K562 (cell line): ENCODE measurements at regions not wholly inside any gene's neighbourhood (a gene's known extent, or its start where the extent isn't known, plus 50 kb on each side); places are given as distances from the start of the nearest gene placed in this dataset.

Source experiments
- ATAC-seq: fragments of 200-7000 bp; cut with Tn5 transposase; 3 replicates; pipeline ENCODE4 v1.9.1; 2020; ENCODE audit warnings: moderate library complexity
- BruUV-seq: library from RNA; stranded (reverse); fragments of 400-500 nt; replicated peaks from 2 replicates; lab custom pipeline; 2021; lab: Mats Ljungman, UMichigan
- CTCF ChIA-PET: fragments of 300-600 bp; formaldehyde crosslinking; extraction: SDS; loops from one replicate; lab custom pipeline; 2021; ENCODE audit warnings: low intra/inter-chr PET ratio; lab: Yijun Ruan, JAX
- POLR2A ChIA-PET: fragments of 300-600, 350-650 bp; sonication (Branson Sonifier 250); formaldehyde crosslinking; extraction: SDS; loops from one replicate; lab custom pipeline; 2021; ENCODE audit warnings: antibody characterized with exemption, inconsistent platforms; lab: Yijun Ruan, JAX
- DNase-seq, 4 experiments: peaks; one replicate each; pipeline versions ENCODE4 v3.0.0 to v3.0.0-alpha.2; 2011 to 2018; ENCODE audit warnings: low spot score in 3 of 4, mixed read lengths in 3 of 4; ENCODE audit errors: extremely low read depth in 1 of 4
- FAIRE-seq: peaks from 2 replicates; lab custom pipeline; 2011; peaks lifted over from hg19 to GRCh38; lab: Jason Lieb, UNC
- H2AFZ ChIP-seq: 2 replicates; pipeline ENCODE4 v1.6.0; 2011; ENCODE audit warnings: low read depth, low read length, control low read depth, inconsistent platforms
- H3K27ac ChIP-seq: fragments of 200-600 bp; 3 replicates; pipeline ENCODE4 v1.8.0; 2011; ENCODE audit warnings: low read depth, mild to moderate bottlenecking, control low read depth, inconsistent platforms, low read length, moderate library complexity, mixed read lengths; ENCODE audit errors: extremely low read depth
- H3K27me3 ChIP-seq, 2 experiments: fragments of 300-600 bp in 1 of 2; 2 replicates in 1 of 2; 3 replicates in 1 of 2; pipeline versions ENCODE4 v1.6.0 to v1.8.0; 2011; ENCODE audit warnings: inconsistent platforms in 2 of 2, low read length in 2 of 2, mild to moderate bottlenecking in 1 of 2, mixed read lengths in 1 of 2, moderate library complexity in 1 of 2; ENCODE audit not compliant: control insufficient read depth in 2 of 2, insufficient read depth in 2 of 2
- H3K36me3 ChIP-seq: fragments of 300-600 bp; 3 replicates; pipeline ENCODE4 v1.8.0; 2011; ENCODE audit warnings: mild to moderate bottlenecking, low read length, inconsistent platforms; ENCODE audit not compliant: control insufficient read depth, insufficient read depth
- H3K4me1 ChIP-seq, 2 experiments: fragments of 200-600 bp in 1 of 2; replicated peaks in 1 of 2; 2 replicates in 1 of 2; 3 replicates in 1 of 2; pipeline versions ENCODE4 v1.5.1 to v1.8.0; 2011; ENCODE audit warnings: inconsistent platforms in 2 of 2, low read length in 2 of 2, mild to moderate bottlenecking in 1 of 2, mixed read lengths in 1 of 2, moderate library complexity in 1 of 2; ENCODE audit not compliant: control insufficient read depth in 2 of 2, insufficient read depth in 2 of 2
- H3K4me2 ChIP-seq: 2 replicates; pipeline ENCODE4 v1.6.1; 2011; ENCODE audit warnings: low read length, control low read depth, inconsistent platforms, mixed read lengths; ENCODE audit not compliant: insufficient read depth
- H3K4me3 ChIP-seq: fragments of 200-600 bp; sonication (generic), shearing (Covaris generic); 2 replicates; pipeline ENCODE4 v1.5.1; 2016; ENCODE audit warnings: control low read depth, inconsistent platforms
- H3K79me2 ChIP-seq: fragments of 200-600 bp; 3 replicates; pipeline ENCODE4 v1.8.0; 2011; ENCODE audit warnings: low read length, inconsistent platforms; ENCODE audit not compliant: control insufficient read depth, insufficient read depth
- H3K9ac ChIP-seq, 2 experiments: 2 replicates each; pipeline versions ENCODE4 v1.6.0 to v1.6.1; 2011; ENCODE audit warnings: low read depth in 2 of 2, low read length in 2 of 2, control low read depth in 1 of 2, inconsistent platforms in 1 of 2, mild to moderate bottlenecking in 1 of 2, mixed read lengths in 1 of 2; ENCODE audit not compliant: insufficient read depth in 1 of 2
- H3K9me1 ChIP-seq: one replicate; pipeline ENCODE4 v1.6.0; 2011; ENCODE audit warnings: inconsistent platforms, mild to moderate bottlenecking, low read length, moderate library complexity; ENCODE audit not compliant: control insufficient read depth, insufficient read depth
- H3K9me3 ChIP-seq: replicated peaks from 2 replicates; pipeline ENCODE4 v1.5.1; 2011; ENCODE audit warnings: low read depth, low read length, inconsistent platforms; ENCODE audit not compliant: control insufficient read depth, insufficient read depth
- H4K20me1 ChIP-seq: replicated peaks from 2 replicates; pipeline ENCODE4 v1.6.1; 2011; ENCODE audit warnings: low read length, inconsistent platforms, mixed read lengths; ENCODE audit not compliant: control insufficient read depth, insufficient read depth
- CBX2 ChIP-seq: fragments of 200-600 bp; sonication (generic); IDR thresholded peaks from one replicate; pipeline ENCODE4 v1.6.1; 2012; ENCODE audit warnings: mild to moderate bottlenecking, low read length, inconsistent platforms; ENCODE audit not compliant: insufficient read depth, poor library complexity, severe bottlenecking
- DIDO1 ChIP-seq: fragments of 450-650 bp; IDR thresholded peaks from 2 replicates; pipeline ENCODE4 v1.6.1; 2016; ENCODE audit warnings: low read depth, missing biosample characterization, missing genetic modification characterization
- ETV6 ChIP-seq, 3 experiments: fragments of 150-350 bp in 1 of 3; sonication (generic) in 1 of 3; formaldehyde crosslinking in 1 of 3; IDR thresholded peaks; 2 replicates each; pipeline versions ENCODE4 v1.6.1 to v1.8.0; 2014 to 2022; ENCODE audit warnings: borderline replicate concordance in 2 of 3, low read depth in 2 of 3, antibody characterized with exemption in 1 of 3, low read length in 1 of 3, mild to moderate bottlenecking in 1 of 3, missing genetic modification reagents in 1 of 3
- FOXP1 ChIP-seq: sonication (generic); formaldehyde crosslinking; IDR thresholded peaks from 2 replicates; pipeline ENCODE4 v1.8.0; 2022; ENCODE audit warnings: mild to moderate bottlenecking, missing genetic modification reagents
- GABPB1 ChIP-seq: sonication (generic); formaldehyde crosslinking; IDR thresholded peaks from 2 replicates; pipeline ENCODE4 v1.8.0; 2022; ENCODE audit warnings: mild to moderate bottlenecking, missing genetic modification reagents
- HDGF ChIP-seq: fragments of 450-650 bp; IDR thresholded peaks from 2 replicates; pipeline ENCODE4 v1.6.1; 2016
- NBN ChIP-seq: fragments of 450-650 bp; IDR thresholded peaks from 2 replicates; pipeline ENCODE4 v1.6.1; 2016; ENCODE audit warnings: low read depth, mild to moderate bottlenecking
- TCF7 ChIP-seq: sonication (generic); IDR thresholded peaks from 2 replicates; pipeline ENCODE4 v1.6.1; 2016; ENCODE audit warnings: antibody characterized with exemption, borderline replicate concordance
- ZNF282 ChIP-seq: sonication (generic); formaldehyde crosslinking; IDR thresholded peaks from 2 replicates; pipeline ENCODE4 v1.8.1; 2023; ENCODE audit warnings: missing genetic modification reagents
- ZNF3 ChIP-seq: fragments of 250-450 bp; sonication (Bioruptor Pico); IDR thresholded peaks from 2 replicates; pipeline ENCODE4 v1.5.0; 2021; ENCODE audit warnings: mild to moderate bottlenecking, moderate library complexity
- WGBS: fragments of 100-300 bp; shearing (Covaris generic); methylation state at CpG from one replicate; pipeline ENCODE4 v1.1.6; 2016; ENCODE audit warnings: low coverage, mixed read lengths; ENCODE audit not compliant: insufficient coverage; ENCODE audit errors: missing lambda C conversion rate; 5-methylcytosine and 5-hydroxymethylcytosine counted together
- in situ Hi-C: fragments of 300-500 bp; cut with MboI; formaldehyde crosslinking; loops from 4 replicates; pipeline ENCODE4 v1.15.0; 2018; ENCODE audit warnings: inconsistent platforms, mixed read lengths
- intact Hi-C: fragments of 100-400 bp; cut with micrococcal nuclease; formaldehyde crosslinking; loops from 2 replicates; pipeline ENCODE4 v1.14.2; 2022

DNA sequence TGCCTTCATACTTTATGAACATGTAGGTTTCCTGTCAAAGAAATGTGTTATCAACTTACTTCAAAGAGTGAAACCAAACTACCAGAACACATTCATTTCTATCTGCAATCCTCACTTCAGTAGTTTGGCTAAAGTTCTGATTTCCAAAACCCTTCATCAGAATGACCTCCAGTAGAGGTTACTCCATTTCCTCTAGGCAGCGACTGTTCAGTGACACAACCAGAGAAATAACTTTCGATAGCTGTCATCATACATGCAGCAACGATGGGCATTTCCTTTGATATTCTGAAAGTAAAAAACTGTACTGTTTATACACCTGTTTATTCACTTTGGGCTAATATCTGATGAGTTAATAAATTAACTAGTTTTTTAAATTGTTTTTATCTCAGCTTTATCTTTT is 532.5 kb upstream of the IZUMO3 start:
- no peaks in the 10 kb centered on the region for H3K4me1 ChIP-seq
- BruUV-seq: no TSS peak
- ChIA-PET CTCF (no interaction called here), POLR2A (no interaction called here)
- no peak overlapping the region for H3K9ac ChIP-seq
- WGBS: no CpG with 5 or more reads among the region's 3 CpGs
- H3K4me2 ChIP-seq: no peak overlapping the region
- no peak for ATAC-seq
- in situ Hi-C loops (no loop called here), intact Hi-C loops (no loop called here)
- TF ChIP-seq ZNF282 (CRISPR knock-in tag) (no peak), GABPB1 (CRISPR knock-in tag) (no peak), HDGF (no peak), TCF7 (no peak), FOXP1 (CRISPR knock-in tag) (no peak), NBN (no peak), ZNF3 (CRISPR knock-in tag) (no peak), CBX2 (no peak), ETV6 (IDR thresholded peaks at IDR 0.05; ENCODE audit: borderline replicate concordance in 1 of 2, low read depth in 2 of 2, low read length in 1 of 2) (no peak), ETV6 (CRISPR knock-in tag; IDR thresholded peaks at IDR 0.05; ENCODE audit: borderline replicate concordance) (no peak), DIDO1 (tag) (no peak)
- no peaks in the 10 kb centered on the region for H3K9me1 ChIP-seq
- no peaks in the 10 kb centered on the region for H3K9me3 ChIP-seq
- H3K27me3 ChIP-seq: no peaks in the 10 kb centered on the region
- H2AFZ ChIP-seq: no peak overlapping the region
- DNase-seq: no peak
- no peak for FAIRE-seq
- no peak overlapping the region for H3K4me3 ChIP-seq
- H3K36me3 ChIP-seq: no peaks in the 10 kb centered on the region
- no peaks in the 10 kb centered on the region for H4K20me1 ChIP-seq
- no peaks in the 10 kb centered on the region for H3K79me2 ChIP-seq
- no peak overlapping the region for H3K27ac ChIP-seq
